ENCODE measurements at regions not wholly inside any gene's neighbourhood (a gene's known extent, or its start where the extent isn't known, plus 50 kb on each side); places are given as distances from the start of the nearest gene placed in this dataset.
"Not testable (repeated sequence)": the region's sequence is repeated elsewhere in the genome, so short reads cannot be mapped to it uniquely, and the experiment has no call there.

DNA sequence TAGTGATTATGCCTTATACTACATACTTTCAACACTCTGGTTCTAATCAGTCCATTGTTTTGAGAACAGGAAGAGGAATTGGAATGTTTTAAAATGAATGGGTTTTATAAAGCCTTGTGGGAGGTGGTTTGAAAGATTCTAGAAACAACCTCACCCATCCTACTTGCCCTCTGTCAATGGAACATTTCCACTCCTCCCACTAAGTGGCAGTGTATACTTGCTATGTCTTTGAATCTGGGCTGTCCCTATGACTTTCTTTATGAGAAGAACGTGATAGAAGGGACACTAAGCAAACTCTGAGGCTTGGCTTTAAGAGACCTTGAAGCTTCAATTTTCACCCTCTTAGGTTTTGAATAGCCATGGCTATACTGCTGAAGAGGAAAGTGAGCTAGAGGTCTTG lies 611.2 kb downstream of the PPP4R3C start:
- peak; percentile 23 to 52 for DNase-seq

DNA sequence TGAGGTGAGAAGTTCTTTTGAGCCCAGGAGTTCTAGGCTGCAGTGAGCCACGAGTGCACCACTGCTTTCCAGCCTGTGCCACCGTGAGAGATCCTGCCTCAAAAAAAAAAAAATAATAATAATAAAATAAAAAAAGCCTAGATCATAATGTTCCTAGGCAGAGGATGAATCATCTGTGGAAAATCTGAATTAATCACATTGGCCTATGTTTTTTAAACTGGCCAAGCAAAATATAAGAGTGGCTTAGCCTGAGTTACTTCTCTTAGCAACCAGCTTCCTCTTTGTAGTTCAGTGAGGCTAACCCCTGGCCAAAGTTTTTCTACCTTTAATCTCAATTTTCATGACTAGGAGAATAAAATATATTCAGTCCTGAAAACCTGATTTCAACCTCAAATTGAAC lies 614.6 kb downstream of the PPP4R3C start:
- no peak for DNase-seq

- no peak for DNase-seq
Observed at GRCh38 chrX:26845056-26845455, 618.1 kb downstream of the PPP4R3C start.

- DNase-seq: no peak
Observed at GRCh38 chrX:26822448-26822847, 606.5 kb downstream of the MAGEB5 start.

GRCh38 chrX:26789751-26790150 lies 573.8 kb downstream of the MAGEB5 start:
- no peak for DNase-seq

GRCh38 chrX:26788402-26788998 lies 572.5 kb downstream of the MAGEB5 start:
- DNase-seq: no peak

GRCh38 chrX:26783512-26784225 lies 567.7 kb downstream of the MAGEB5 start:
- DNase-seq: peak; percentile 18 to 28

DNA sequence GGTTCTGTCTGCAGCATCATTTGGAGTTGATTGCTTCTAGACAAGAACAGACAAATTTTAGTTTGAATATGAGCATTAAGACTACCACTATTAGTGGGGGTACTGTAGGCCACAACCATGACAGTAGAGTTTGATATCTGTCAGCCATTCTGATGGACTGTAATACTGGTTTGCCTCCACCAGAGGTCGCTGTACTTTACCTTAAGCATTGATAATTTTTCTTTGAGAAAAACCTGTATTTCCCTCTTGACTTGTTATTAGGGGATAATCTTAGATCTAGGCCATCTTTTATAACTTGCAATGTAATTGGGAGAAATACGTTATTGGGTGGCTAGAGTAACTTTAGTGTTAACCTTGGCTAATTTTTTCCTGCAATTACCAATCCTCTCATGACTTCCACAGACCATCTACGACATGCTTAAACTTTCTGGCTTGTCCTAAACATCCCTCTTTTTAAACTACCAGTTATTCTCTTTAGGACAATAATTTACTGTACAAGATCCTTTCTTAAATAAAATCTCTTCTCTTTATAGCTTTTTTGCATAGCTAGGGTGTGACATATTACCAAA lies 562.4 kb downstream of the MAGEB5 start:
- no peak for DNase-seq

GRCh38 chrX:26762253-26762652 lies 546.3 kb downstream of the MAGEB5 start:
- no peak for DNase-seq

DNA sequence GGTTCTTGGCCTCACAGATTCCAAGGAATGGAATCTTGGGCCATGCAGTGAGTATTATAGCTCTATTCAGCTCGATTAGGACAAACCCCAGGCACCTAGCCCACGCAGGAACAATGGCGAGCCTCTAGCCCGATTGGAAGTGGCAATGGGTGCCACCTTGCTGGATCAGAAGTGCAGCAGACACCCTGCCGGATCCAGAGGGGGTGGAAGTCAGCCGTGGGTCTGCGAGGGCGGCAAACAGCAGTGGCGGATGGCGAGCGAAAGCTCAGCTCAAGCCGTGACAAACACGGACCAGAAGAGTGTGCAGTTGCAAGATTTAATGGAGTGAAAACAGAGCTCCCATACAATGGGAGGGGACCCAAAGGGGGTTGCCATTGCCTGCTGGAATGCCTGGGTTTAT lies 539.8 kb downstream of the MAGEB5 start:
- DNase-seq: not testable (repeated sequence)

- no peak for DNase-seq
Observed at GRCh38 chrX:26747877-26748276, 531.9 kb downstream of the MAGEB5 start.

GRCh38 chrX:26722666-26723428 lies 506.9 kb downstream of the MAGEB5 start:
- DNase-seq: no peak

- no peak for DNase-seq
Observed at GRCh38 chrX:26672571-26672970, 456.6 kb downstream of the MAGEB5 start.

DNA sequence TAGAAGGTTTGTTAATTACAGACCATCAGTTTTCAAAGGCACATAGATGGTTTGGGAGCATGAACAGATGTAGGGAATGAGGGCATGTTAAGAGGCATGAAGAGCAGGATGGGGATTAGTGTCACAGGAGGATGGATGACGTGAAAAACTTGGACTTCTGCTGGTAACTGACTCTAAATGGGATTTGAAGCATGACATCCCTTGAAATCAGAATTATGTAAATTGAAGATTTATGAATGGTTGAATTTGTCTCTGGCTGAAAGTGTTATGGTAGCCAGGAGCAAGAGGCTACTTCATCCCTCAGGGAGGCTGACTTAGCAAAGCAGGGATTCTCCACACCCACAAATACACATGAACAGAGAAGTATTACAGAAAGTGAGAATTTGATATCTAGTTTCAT lies 454.6 kb downstream of the MAGEB5 start:
- DNase-seq: no peak

- peak in 1 of 2 experiments; percentile 1 for DNase-seq
Observed at GRCh38 chrX:26664919-26665318, 448.9 kb downstream of the MAGEB5 start.

DNA sequence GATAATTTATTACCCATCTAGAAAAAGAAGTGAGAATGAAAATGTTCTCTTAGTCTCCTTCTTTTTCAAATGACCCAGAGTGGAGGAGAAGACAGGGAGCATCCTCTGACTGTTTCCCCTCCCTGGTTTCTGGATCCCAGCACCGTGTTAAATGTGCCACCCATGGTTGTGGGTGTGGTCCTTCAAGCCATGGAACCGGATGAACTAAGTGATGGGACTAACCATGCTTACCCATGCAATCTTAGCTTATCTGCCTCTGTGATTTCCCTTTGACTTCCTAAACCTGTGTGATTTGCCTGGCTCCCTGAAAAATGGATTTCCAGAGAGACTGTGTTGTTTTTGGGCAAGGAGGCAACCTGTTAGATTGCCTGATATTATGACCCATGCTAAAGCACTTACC lies 437.1 kb downstream of the MAGEB5 start:
- no peak for DNase-seq

DNA sequence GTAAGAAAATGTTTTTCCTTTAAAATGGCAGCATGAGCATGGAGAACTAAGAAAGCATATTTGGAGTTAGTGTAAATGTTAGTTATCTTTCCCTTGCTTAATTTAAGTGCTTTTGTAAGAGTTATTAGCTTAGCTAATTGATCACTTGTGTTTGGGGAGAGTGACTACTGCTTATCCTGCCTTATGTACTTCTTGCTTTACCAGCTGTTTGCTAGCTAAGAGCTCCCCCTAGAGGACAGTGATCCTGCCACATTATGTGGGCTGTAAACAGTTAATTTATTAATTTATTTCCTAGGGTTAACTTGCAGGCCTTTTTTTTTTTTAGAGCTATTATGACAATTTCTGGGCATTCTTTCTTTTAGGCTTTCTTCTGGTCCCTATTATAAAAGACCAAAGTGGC lies 435.8 kb downstream of the MAGEB5 start:
- DNase-seq: no peak

- DNase-seq: peak; percentile 30 to 36
Observed at GRCh38 chrX:26649534-26649933, 433.6 kb downstream of the MAGEB5 start.

DNA sequence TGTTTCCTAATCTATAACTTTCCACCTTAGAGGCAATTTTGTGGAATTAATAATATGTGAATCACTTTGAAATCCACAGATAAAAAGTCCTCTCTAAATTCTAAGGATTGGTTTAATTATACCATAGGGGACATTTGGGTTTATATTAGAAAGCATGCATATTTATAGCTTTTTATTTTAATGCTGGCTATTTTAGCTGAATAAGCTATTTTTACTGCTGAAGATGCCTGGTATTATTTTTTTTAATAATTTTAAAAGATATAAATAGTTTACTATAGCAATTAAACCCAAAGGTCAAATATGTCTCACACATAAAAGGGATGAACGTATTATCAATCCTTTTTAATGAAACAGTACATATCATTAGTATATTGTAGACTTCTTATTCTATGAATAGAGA lies 415.4 kb downstream of the MAGEB5 start:
- no peak for DNase-seq

- no peak for DNase-seq
Observed at GRCh38 chrX:26613956-26614355, 398.0 kb downstream of the MAGEB5 start.

DNA sequence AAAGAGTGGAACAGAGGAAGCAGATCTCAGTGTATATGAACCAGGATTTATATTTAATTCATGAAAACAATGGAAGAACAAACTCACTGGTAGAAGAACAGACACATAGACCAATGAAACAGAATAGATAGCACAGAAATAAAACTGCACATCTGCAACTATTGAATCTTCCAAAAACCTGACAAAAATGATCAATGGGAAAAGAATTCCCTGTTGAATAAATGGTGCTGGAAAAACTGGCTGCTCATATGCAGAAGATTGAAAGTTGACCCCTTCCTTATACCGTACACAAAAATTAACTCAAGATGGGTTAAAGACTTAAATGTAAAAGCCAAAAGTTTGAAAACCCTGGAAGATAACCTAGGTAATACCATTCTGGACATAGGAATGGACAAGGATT lies 391.0 kb downstream of the MAGEB5 start:
- no peak for DNase-seq

DNA sequence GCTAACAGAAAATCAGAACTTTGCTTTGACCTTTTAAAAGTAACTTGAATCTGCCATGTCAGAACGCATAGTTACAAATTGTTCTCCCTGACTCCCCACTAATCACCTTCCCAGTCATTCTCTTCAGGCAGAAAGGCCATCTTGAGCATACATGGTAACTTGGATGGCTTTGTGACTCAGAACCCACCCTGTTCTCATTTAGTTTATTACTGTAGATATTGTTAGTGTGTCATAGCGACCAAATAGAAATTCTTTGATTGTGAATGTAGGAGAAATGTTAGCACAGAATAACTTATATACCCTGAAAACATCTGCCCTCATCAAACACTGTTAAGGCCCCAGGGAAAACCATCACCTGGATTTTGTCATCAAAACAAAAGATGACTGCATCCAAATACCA lies 382.0 kb downstream of the MAGEB5 start:
- DNase-seq: no peak

DNA sequence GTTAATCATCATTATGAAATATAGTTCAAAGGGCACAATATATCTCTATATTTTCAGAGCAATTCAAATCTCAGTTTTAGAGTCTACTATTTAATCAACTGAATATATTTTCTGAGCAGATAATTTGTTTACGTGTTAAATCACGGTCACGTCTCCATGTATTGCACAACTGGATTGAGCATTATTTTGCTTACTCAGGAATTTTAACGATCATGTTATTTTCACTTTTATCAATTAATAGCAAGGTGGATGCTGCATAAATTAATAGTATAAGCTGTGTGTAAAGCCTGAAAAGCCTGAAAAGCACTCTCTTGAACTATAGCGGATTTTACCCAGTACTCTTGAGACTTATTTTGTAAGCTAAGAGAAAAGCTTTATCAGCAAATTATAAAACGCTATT lies 374.9 kb downstream of the MAGEB5 start:
- no peak for DNase-seq

DNA sequence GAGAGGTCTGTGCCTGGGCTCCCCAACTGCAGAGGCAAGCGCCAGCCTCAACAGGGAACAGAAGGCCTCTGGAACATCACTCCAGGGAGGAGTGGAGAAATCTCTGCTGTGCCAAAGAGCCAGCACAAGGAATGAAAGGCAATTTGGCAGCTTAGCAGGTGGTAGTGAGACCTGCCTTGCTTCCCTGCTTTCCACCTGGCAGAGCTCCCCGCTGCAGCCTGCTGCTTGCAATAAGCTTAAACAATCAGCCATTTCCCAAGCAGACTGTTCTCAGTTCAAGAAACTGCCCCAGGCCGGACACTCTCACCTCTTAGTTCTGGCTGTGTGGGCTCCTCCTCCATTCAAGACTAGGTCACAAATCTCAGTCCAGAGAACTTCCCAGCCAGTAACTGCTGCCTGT lies 370.6 kb downstream of the MAGEB5 start:
- DNase-seq: no peak
